ENCODE measurements at regions not wholly inside any gene's neighbourhood (a gene's known extent, or its start where the extent isn't known, plus 50 kb on each side); places are given as distances from the start of the nearest gene placed in this dataset.

DNA sequence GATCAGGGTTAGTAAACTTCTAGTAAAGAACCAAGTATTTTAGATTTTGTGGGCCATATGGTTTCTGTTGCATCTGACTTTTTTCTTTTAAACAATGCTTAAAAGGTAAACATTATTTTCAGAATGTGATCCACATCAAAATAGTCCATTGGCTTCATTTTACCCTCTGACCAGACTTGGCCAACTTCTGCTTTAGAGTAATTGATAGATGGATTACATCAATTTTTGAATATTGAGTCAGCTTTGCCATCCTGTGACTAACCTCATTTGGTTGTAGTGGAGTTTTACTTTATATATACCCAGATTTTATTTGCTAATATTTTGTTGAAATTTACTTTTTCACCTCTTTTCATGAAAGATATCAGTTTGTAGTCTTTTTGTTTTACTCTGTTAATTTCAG lies 559.8 kb downstream of the TLL1 start:
- no peak for TF ChIP-seq CTCF (conservative IDR thresholded peaks at IDR 0.05)
- H3K27ac ChIP-seq = no peak overlapping the region

GRCh38 chr4:166435449-166435848 lies 562.4 kb downstream of the TLL1 start:
- no peak overlapping the region for H3K27ac ChIP-seq
- TF ChIP-seq CTCF (conservative IDR thresholded peaks at IDR 0.05) = no peak

- H3K27ac ChIP-seq = no peak overlapping the region
- no peak for TF ChIP-seq CTCF (conservative IDR thresholded peaks at IDR 0.05)
Measured at GRCh38 chr4:166458756-166459155, 585.7 kb downstream of the TLL1 start.

DNA sequence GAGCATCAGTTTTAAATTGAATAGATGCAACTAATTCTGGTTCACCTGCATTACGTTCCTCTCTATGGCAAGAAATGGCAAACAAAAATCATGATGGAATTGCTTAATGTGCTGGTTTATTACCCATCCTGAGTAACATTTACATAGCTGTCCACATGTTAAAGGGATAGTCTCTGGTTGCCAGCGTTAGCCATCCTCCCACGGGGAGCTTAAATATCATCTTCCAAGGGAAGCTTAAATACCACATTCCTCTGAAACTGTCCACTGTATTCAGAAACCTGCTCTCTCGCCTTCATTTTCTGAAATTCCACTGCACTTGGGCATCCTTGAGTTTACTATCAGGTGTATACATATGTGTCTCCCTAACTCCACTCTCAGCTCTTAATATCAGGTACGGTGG lies 586.6 kb downstream of the TLL1 start:
- H3K27ac ChIP-seq = no peak overlapping the region

GRCh38 chr4:166460769-166461550 lies 587.9 kb downstream of the TLL1 start:
- no peak for TF ChIP-seq CTCF (conservative IDR thresholded peaks at IDR 0.05)
- H3K27ac ChIP-seq = no peak overlapping the region

More for the DNA sequence above, 586.6 kb downstream of the TLL1 start:
- TF ChIP-seq CTCF (conservative IDR thresholded peaks at IDR 0.05) = no peak

DNA sequence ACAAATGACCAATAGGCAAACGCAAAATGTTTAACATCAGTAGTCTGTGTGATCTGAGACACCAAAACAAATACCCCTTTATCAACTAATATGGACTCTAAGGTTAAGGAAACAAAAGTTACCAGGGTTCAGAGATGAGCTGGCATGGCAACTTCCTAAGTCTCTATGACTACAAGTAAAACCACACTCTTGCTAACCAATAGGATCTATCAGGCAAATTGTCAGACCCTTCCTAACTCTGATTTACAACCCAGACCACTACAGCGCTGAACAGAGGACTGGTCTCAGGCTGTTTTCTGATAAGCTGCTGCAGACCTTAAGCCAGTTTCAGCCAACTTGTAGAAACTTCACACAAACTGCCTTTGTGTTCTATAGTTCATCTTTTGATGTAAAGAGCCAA lies 608.0 kb downstream of the TLL1 start:
- TF ChIP-seq CTCF (conservative IDR thresholded peaks at IDR 0.05) = no peak
- H3K27ac ChIP-seq = no peak overlapping the region

DNA sequence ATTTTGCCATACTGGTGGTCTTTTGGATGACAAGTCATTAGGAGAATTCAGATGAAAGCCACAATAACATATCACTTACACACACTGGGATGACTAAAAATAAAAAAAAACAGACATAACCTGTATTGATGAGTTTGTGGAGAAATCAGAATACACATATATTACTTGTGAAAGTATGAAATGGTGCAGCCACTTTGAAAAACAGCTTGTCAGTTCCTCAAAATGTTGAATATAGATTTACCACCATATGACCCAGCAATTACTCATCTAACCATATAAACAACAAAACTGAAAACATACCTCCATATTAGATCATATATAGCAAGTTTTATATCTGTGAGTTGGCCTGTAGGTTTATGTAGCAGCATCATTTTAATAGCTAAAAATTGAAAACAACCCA lies 608.7 kb downstream of the TLL1 start:
- no peak overlapping the region for H3K27ac ChIP-seq
- TF ChIP-seq CTCF (conservative IDR thresholded peaks at IDR 0.05) = no peak

Measured in VCaP (cell line).